ENCODE measurements at regions not wholly inside any gene's neighbourhood (a gene's known extent, or its start where the extent isn't known, plus 50 kb on each side); places are given as distances from the start of the nearest gene placed in this dataset.
"Not testable (repeated sequence)": the region's sequence is repeated elsewhere in the genome, so short reads cannot be mapped to it uniquely, and the experiment has no call there.

- H3K79me2 ChIP-seq (ENCODE audit: insufficient read depth, low read length), result no peaks in the 10 kb centered on the region
- H3K27me3 ChIP-seq (ENCODE audit: insufficient read depth, low read length), result no peaks in the 10 kb centered on the region
- H3K27ac ChIP-seq (ENCODE audit: low read depth, low read length, poor library complexity, severe bottlenecking), result no peak overlapping the region
- no peaks in the 10 kb centered on the region for H3K36me3 ChIP-seq (ENCODE audit: insufficient read depth, low read length)
- no peak overlapping the region for H3K4me2 ChIP-seq (ENCODE audit: low read length)
- H4K20me1 ChIP-seq (ENCODE audit: insufficient read depth, low read length), result no peaks in the 10 kb centered on the region
- H3K4me3 ChIP-seq (ENCODE audit: low read depth, low read length, poor library complexity, severe bottlenecking), result no peak overlapping the region
- H3K4me1 ChIP-seq (ENCODE audit: insufficient read depth, low read length, severe bottlenecking), result no peaks in the 10 kb centered on the region
- H2AFZ ChIP-seq (ENCODE audit: low read length), result no peak overlapping the region
- no peak overlapping the region for H3K9ac ChIP-seq (ENCODE audit: low read length)
- H3K9me3 ChIP-seq (ENCODE audit: low read length), result peaks cover 58% of the 10 kb centered on the region
- no peaks in the 10 kb centered on the region for H3F3A ChIP-seq (ENCODE audit: insufficient read depth, low read length)
- no peaks in the 10 kb centered on the region for H3K9me2 ChIP-seq (ENCODE audit: low read depth, low read length)
- TF ChIP-seq EZH2 (IDR thresholded peaks at IDR 0.05; ENCODE audit: borderline replicate concordance, low read length) (no peak), CTCF (IDR thresholded peaks at IDR 0.05; ENCODE audit: low read length) (no peak)
Measured at GRCh38 chr10:130282492-130283218, 146.5 kb downstream of the GLRX3 start.

GRCh38 chr10:130283219-130283545, 147.0 kb downstream of the GLRX3 start:
- TF ChIP-seq EZH2 (IDR thresholded peaks at IDR 0.05; ENCODE audit: borderline replicate concordance, low read length) (no peak), CTCF (IDR thresholded peaks at IDR 0.05; ENCODE audit: low read length) (no peak)
- H3K36me3 ChIP-seq (ENCODE audit: insufficient read depth, low read length), result no peaks in the 10 kb centered on the region
- H3K27ac ChIP-seq (ENCODE audit: low read depth, low read length, poor library complexity, severe bottlenecking), result no peak overlapping the region
- no peaks in the 10 kb centered on the region for H4K20me1 ChIP-seq (ENCODE audit: insufficient read depth, low read length)
- H3K4me1 ChIP-seq (ENCODE audit: insufficient read depth, low read length, severe bottlenecking), result no peaks in the 10 kb centered on the region
- no peaks in the 10 kb centered on the region for H3K79me2 ChIP-seq (ENCODE audit: insufficient read depth, low read length)
- H3F3A ChIP-seq (ENCODE audit: insufficient read depth, low read length), result no peaks in the 10 kb centered on the region
- H3K9ac ChIP-seq (ENCODE audit: low read length), result no peak overlapping the region
- H3K27me3 ChIP-seq (ENCODE audit: insufficient read depth, low read length), result no peaks in the 10 kb centered on the region
- peaks cover 58% of the 10 kb centered on the region for H3K9me3 ChIP-seq (ENCODE audit: low read length)
- no peak overlapping the region for H2AFZ ChIP-seq (ENCODE audit: low read length)
- no peaks in the 10 kb centered on the region for H3K9me2 ChIP-seq (ENCODE audit: low read depth, low read length)
- no peak overlapping the region for H3K4me2 ChIP-seq (ENCODE audit: low read length)
- no peak overlapping the region for H3K4me3 ChIP-seq (ENCODE audit: low read depth, low read length, poor library complexity, severe bottlenecking)

- not testable (repeated sequence) for H3K4me2 ChIP-seq (ENCODE audit: low read length); H3K79me2 ChIP-seq (ENCODE audit: insufficient read depth, low read length); H3K36me3 ChIP-seq (ENCODE audit: insufficient read depth, low read length); H3K4me3 ChIP-seq (ENCODE audit: low read depth, low read length, poor library complexity, severe bottlenecking); H2AFZ ChIP-seq (ENCODE audit: low read length); H4K20me1 ChIP-seq (ENCODE audit: insufficient read depth, low read length); H3F3A ChIP-seq (ENCODE audit: insufficient read depth, low read length); H3K4me1 ChIP-seq (ENCODE audit: insufficient read depth, low read length, severe bottlenecking); H3K27me3 ChIP-seq (ENCODE audit: insufficient read depth, low read length); H3K9me2 ChIP-seq (ENCODE audit: low read depth, low read length); H3K27ac ChIP-seq (ENCODE audit: low read depth, low read length, poor library complexity, severe bottlenecking); H3K9ac ChIP-seq (ENCODE audit: low read length)
- H3K9me3 ChIP-seq (ENCODE audit: low read length), result peaks cover 10% of the 10 kb centered on the region; the same call in 1 of the 2 replicates
Measured at GRCh38 chr10:130295761-130296160, 159.6 kb downstream of the GLRX3 start.

- Histone ChIP-seq H4K20me1 (ENCODE audit: insufficient read depth, low read length) (no peaks in the 10 kb centered on the region), H3K9ac (ENCODE audit: low read length) (no peak overlapping the region), H3K9me3 (ENCODE audit: low read length) (peaks cover 10% of the 10 kb centered on the region; the same call in 1 of the 2 replicates), H3K9me2 (ENCODE audit: low read depth, low read length) (no peaks in the 10 kb centered on the region), H2AFZ (ENCODE audit: low read length) (no peak overlapping the region), H3K4me3 (ENCODE audit: low read depth, low read length, poor library complexity, severe bottlenecking) (no peak overlapping the region), H3K27ac (ENCODE audit: low read depth, low read length, poor library complexity, severe bottlenecking) (no peak overlapping the region), H3F3A (ENCODE audit: insufficient read depth, low read length) (no peaks in the 10 kb centered on the region), H3K27me3 (ENCODE audit: insufficient read depth, low read length) (no peaks in the 10 kb centered on the region), H3K36me3 (ENCODE audit: insufficient read depth, low read length) (no peaks in the 10 kb centered on the region), H3K4me1 (ENCODE audit: insufficient read depth, low read length, severe bottlenecking) (no peaks in the 10 kb centered on the region), H3K4me2 (ENCODE audit: low read length) (no peak overlapping the region), H3K79me2 (ENCODE audit: insufficient read depth, low read length) (no peaks in the 10 kb centered on the region)
- TF ChIP-seq CTCF (IDR thresholded peaks at IDR 0.05; ENCODE audit: low read length), result no peak
Measured at GRCh38 chr10:130300608-130301020, 164.4 kb downstream of the GLRX3 start.
